Colonic mucosa (tissue), 4 donors: ENCODE measurements at regions not wholly inside any gene's neighbourhood (a gene's known extent, or its start where the extent isn't known, plus 50 kb on each side); places are given as distances from the start of the nearest gene placed in this dataset.
"Not testable (repeated sequence)": the region's sequence is repeated elsewhere in the genome, so short reads cannot be mapped to it uniquely, and the experiment has no call there.

Experiments
- DNase-seq: peaks from one replicate; pipeline ENCODE4 v3.0.0-alpha.2; 2020
- H3K27ac ChIP-seq: fragments of 200-600 bp; one replicate; pipeline ENCODE4 v1.8.0; 2021
- H3K27me3 ChIP-seq: fragments of 200-600 bp; one replicate; pipeline ENCODE4 v1.8.0; 2021
- H3K36me3 ChIP-seq: fragments of 200-600 bp; one replicate; pipeline ENCODE4 v1.8.0; 2021
- H3K4me1 ChIP-seq: fragments of 200-600 bp; one replicate; pipeline ENCODE4 v1.8.0; 2021; ENCODE audit warnings: mild to moderate bottlenecking
- H3K4me3 ChIP-seq: fragments of 200-600 bp; one replicate; pipeline ENCODE4 v1.8.0; 2021
- H3K9ac ChIP-seq, 2 donors: one replicate each; pipeline ENCODE4 v1.7.0; 2013; ENCODE audit warnings: control low read depth in 2 of 2, low read depth in 2 of 2, low read length in 2 of 2
- H3K9me3 ChIP-seq: fragments of 200-600 bp; one replicate; pipeline ENCODE4 v1.8.0; 2021
- intact Hi-C: fragments of 100-400 bp; cut with DNase I; formaldehyde crosslinking; loops from one replicate; pipeline ENCODE4 v1.14.1; 2022
- TF ChIP-seq, protein P1 (sequence below): fragments of 200-600 bp; IDR thresholded peaks from one replicate; pipeline ENCODE4 v1.8.0; 2022; ENCODE audit warnings: antibody characterized with exemption, mild to moderate bottlenecking
- donor health status: healthy.
- donor health status: DM: no; HTN: no; CAD: no.
- donor health status: DM: no; HTN: no; CAD: no.

DNA sequence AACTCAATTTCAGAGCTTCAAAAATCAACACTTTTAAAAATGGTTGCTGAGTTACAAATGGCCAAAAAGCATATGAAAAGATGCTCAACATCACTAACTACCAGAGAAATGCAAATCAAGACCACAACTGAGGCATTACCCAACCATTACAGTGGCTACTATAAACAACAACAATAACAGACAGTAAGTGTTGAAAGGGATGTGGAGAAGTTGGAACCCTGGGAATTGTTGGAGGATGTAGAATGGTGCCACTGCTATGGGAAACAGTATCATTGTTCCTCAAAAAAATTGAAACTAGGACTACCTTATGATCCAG is 173.3 kb upstream of the SPRED2 start:
- no peak overlapping the region for H3K4me3 ChIP-seq
- H3K9ac ChIP-seq = no peak overlapping the region
- H3K27me3 ChIP-seq = no peaks in the 10 kb centered on the region
- TF ChIP-seq, protein P1, sequence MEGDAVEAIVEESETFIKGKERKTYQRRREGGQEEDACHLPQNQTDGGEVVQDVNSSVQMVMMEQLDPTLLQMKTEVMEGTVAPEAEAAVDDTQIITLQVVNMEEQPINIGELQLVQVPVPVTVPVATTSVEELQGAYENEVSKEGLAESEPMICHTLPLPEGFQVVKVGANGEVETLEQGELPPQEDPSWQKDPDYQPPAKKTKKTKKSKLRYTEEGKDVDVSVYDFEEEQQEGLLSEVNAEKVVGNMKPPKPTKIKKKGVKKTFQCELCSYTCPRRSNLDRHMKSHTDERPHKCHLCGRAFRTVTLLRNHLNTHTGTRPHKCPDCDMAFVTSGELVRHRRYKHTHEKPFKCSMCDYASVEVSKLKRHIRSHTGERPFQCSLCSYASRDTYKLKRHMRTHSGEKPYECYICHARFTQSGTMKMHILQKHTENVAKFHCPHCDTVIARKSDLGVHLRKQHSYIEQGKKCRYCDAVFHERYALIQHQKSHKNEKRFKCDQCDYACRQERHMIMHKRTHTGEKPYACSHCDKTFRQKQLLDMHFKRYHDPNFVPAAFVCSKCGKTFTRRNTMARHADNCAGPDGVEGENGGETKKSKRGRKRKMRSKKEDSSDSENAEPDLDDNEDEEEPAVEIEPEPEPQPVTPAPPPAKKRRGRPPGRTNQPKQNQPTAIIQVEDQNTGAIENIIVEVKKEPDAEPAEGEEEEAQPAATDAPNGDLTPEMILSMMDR = no peak
- peak overlapping the region; percentile 3 for H3K27ac ChIP-seq
- H3K9me3 ChIP-seq = no peaks in the 10 kb centered on the region
- intact Hi-C loops = no loop called here
- no peak for DNase-seq
- no peaks in the 10 kb centered on the region for H3K4me1 ChIP-seq
- H3K36me3 ChIP-seq = no peaks in the 10 kb centered on the region

DNA sequence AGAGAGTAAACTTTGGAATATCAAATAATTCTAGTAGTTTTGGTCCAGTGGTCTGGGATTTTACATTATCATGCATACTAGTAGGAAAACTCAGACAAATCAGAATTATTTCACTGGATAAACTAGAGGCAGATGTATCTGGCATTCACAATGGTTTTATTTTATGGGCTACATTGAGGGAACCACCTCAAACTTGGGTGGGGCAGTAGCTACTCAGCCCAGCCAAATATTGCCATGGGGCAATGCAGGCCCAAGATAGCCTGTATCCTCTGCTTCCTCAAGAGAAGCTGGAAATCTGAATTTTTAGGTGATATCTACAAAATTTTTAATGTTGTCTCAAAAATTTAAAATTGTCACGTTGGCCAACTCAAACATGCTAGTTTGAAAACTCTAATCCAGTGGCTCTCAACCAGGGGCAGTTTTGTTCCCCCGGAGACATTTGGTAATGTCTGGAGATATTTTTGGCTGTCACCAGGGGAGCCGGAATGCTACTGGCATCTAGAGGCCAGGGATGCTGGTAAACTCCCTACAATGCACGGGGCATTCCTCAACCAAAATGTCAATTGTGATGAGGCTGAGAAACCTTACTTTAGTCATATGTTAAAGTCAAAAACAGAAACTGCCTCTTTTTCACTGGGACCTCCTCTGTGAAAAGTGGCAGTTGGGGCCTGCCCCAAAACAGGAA is 172.8 kb upstream of the SPRED2 start:
- DNase-seq = no peak
- no peak overlapping the region for H3K4me3 ChIP-seq
- H3K4me1 ChIP-seq = no peaks in the 10 kb centered on the region
- H3K9ac ChIP-seq = no peak overlapping the region
- intact Hi-C loops = no loop called here
- TF ChIP-seq, protein P1 = no peak
- no peak overlapping the region for H3K27ac ChIP-seq
- no peaks in the 10 kb centered on the region for H3K9me3 ChIP-seq
- no peaks in the 10 kb centered on the region for H3K27me3 ChIP-seq
- no peaks in the 10 kb centered on the region for H3K36me3 ChIP-seq

GRCh38 chr2:65604246-65604645 is 171.8 kb upstream of the SPRED2 start:
- Histone ChIP-seq H3K9ac (no peak overlapping the region), H3K36me3 (no peaks in the 10 kb centered on the region), H3K27ac (no peak overlapping the region), H3K27me3 (no peaks in the 10 kb centered on the region), H3K4me1 (no peaks in the 10 kb centered on the region), H3K9me3 (no peaks in the 10 kb centered on the region), H3K4me3 (no peak overlapping the region)
- TF ChIP-seq, protein P1 = no peak
- intact Hi-C loops = no loop called here
- no peak for DNase-seq

DNA sequence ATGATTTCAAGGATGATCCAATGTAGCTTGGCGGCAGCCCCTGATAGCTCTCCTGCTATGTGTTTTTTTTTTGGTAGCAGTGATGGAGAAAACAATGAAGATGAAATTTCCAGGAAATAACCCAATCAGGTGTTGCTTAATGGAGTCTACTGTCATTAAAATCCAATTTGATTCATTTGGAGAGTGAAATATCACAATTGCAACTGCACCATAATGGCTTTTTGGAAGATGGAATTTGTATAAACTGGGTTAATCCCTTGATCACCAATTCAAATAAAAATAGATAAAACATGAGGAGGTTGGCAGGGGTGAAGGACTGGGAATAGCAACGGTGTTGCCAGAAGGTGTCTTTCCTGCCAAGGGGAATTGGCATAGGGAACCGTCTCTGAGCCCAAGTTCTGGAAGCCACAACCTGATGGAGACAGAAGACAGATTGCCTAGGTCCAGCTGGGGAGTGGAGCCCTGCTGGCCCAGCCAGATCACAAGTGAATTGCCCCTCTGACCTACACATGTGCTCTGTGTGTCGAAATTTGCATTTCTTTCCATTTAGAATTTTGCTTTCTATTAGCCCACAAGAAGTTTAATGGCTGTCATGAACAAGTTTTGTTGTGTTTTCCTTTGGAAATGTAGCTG is 170.3 kb upstream of the SPRED2 start:
- Histone ChIP-seq H3K9me3 (no peaks in the 10 kb centered on the region), H3K27me3 (no peaks in the 10 kb centered on the region), H3K4me3 (no peak overlapping the region), H3K27ac (no peak overlapping the region), H3K9ac (no peak overlapping the region), H3K4me1 (no peaks in the 10 kb centered on the region), H3K36me3 (no peaks in the 10 kb centered on the region)
- intact Hi-C loops = no loop called here
- TF ChIP-seq, protein P1 = no peak
- DNase-seq = no peak

- H3K4me3 ChIP-seq, H3K4me1 ChIP-seq, intact Hi-C loops, H3K9ac ChIP-seq, H3K36me3 ChIP-seq, H3K9me3 ChIP-seq, H3K27ac ChIP-seq, DNase-seq, H3K27me3 ChIP-seq: not testable (repeated sequence)
These were observed 168.5 kb upstream of the SPRED2 start for GRCh38 chr2:65600871-65601270.

- H3K9ac ChIP-seq, H3K9me3 ChIP-seq, H3K4me3 ChIP-seq, H3K36me3 ChIP-seq, intact Hi-C loops, H3K27ac ChIP-seq, H3K27me3 ChIP-seq, H3K4me1 ChIP-seq, DNase-seq: not testable (repeated sequence)
These were observed 168.0 kb upstream of the SPRED2 start for GRCh38 chr2:65600351-65600750.
